Fibroblast of gingiva (primary cell): ENCODE measurements at regions not wholly inside any gene's neighbourhood (a gene's known extent, or its start where the extent isn't known, plus 50 kb on each side); places are given as distances from the start of the nearest gene placed in this dataset.
"Not testable (repeated sequence)": the region's sequence is repeated elsewhere in the genome, so short reads cannot be mapped to it uniquely, and the experiment has no call there.

Experiments
- DNase-seq: peaks from one replicate; pipeline ENCODE4 v3.0.0-alpha.2; 2011; ENCODE audit warnings: low read depth

DNA sequence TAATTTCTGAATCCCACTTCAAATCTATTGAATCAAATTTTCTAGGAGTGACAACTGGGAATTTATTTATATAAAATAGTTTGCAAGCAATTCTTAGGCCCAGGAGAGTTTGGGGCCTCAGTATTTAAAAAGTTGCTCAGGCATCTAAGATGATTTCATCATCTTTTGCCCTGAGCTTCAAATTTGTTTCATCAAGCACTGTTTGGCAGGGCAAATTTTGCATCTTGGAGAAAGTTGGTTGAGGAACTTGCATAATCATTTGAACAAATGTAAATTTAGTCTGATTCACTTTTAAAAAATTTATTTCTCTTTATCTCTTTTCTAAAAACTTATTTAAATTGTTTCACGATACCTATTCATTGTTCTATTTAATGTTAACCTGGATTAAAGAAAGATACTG is 702.8 kb downstream of the SI start:
- peak; percentile 81 for DNase-seq

DNA sequence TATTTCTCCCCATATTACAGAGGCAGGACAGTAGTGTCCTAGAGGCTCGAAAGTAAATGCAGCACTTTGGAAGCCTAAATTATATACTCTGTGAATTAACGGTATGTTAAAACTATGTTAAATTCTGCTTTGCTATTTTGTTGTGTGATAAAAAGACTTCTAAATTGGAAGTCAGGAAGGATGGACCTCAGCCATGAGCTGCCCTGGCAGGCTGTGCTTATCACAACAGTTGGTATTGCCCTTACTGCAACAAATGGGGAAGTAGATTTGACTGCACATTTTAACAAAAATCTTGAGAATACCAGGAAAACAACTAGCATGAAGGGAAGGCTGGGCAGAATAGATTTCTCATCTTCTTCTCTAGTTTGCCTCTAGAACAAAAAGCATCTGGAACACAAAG is 706.6 kb downstream of the SI start:
- no peak for DNase-seq

DNA sequence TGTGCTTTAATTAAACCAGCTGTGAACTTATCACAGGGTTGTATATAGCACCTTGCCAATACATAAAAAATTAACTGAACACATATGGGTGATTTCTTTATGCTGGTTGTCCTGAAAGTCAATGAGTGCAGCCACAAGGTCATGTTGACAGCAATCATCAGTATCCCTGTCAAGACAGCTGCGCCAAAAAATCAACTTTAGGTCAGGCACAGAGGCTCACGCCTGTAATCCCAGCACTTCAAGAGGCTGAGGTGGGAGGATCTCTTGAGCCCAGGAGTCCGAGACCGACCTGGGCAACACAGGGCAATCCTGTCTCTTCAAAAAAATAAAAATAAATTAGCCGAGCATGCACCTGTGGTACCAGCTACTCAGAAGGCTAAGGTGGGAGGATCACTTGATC is 707.3 kb downstream of the SI start:
- no peak for DNase-seq

DNA sequence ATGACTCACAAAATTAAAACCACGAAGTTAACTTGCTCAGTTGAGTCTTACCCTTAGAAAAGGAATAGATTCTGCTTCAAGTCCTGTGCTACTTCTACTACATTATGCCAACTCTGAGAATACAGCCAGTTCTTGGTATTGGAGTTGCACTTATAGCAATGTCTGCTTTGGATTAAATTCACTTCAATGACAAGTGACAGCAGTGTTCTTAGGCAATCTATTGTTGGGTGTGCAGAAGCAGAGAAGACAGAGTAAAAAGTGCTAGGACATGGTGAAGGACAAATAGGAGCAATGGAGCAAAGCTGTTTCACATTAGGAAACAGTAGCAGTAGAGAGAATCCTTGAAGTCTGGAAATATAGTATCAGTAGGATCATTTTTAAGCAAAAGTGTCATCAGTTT is 713.1 kb downstream of the SI start:
- DNase-seq: peak; percentile 6

DNA sequence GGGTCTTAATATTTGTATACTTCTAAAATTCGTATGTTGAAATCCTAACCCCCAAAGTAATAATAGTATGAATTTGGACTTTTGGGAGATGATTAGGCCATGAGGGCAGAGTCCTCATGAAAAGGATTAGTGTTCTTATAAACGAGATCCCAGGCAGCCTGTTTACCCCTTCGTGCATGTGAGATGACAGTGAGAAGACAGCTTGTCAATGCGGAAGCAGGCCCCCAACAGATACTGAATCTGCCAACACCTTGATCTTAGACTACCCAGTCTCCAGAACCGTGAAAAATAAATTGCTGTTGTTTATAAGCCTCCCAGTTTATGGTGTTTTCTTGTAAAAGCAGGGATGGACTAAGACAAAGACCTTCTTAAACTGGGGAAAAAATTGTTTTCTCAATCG is 714.2 kb downstream of the SI start:
- DNase-seq: no peak

DNA sequence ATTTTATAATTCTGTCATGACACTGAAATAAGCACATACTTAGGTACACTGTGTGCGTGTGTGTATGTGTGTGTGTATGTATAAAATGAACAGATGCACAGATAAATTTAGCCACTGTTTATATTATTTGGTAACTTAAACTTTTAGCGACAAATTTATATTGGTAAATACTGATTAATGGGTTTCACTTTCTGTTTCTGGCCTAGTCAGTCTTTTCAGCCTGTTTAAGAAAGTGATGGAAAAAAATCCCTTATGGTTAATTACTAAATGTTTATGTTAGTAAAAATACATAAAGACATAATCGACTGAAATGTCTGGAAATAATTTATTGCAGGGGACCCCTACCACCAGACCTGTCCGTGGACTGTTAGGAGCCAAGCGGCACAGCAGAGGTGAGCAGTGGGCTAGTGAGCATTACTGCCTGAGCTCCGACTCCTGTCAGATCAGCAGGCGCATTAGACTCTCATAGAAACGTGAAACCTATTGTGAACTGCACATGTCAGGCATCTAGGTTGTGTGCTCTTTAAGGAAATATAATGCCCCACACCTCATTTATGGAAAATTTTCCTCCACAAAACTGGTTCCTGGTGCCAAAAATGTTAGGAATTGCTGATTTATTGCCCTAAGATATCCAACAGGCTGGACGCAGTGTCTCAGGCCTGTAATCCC is 717.4 kb downstream of the SI start:
- no peak for DNase-seq

DNA sequence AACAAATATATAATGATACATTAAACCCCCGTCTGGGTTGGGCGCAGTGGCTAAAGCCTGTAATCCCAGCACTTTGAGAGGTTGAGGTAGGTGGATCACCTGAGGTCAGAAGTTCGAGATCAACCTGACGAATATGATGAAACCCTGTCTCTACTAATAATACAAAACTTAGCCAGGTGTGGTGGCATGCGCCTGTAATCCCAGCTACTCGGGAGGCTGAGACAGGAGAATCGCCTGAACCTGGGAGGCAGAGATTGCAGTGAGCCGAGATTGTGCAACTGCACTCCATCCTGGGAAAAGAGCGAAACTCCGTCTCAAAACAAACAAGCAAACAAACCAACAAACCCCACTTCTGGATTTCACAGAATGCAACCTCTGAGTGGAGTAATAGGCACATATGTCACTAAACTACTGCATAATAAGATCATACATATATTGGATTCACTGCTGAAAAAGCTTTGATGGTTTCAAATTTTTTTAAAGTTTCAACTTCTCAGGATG is 718.2 kb downstream of the SI start:
- no peak for DNase-seq

DNA sequence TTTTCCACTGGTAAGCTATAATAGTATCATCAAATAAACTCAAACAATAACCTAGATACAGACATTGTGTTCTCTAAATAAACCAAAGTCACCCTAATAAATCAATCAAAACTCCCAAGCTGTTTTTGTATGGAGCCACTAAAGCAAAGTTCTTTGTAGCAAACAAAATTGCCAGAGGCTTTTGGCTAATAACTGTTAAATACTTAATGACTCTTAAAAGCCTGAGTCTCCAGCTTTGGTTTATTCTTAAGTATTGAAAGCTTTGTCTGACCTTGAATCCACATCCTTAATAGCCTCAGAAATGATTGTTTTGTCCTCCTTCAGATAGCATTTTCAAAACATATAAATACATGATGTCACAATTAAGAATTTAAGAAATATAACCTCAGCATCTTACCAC is 725.3 kb downstream of the SI start:
- no peak for DNase-seq

DNA sequence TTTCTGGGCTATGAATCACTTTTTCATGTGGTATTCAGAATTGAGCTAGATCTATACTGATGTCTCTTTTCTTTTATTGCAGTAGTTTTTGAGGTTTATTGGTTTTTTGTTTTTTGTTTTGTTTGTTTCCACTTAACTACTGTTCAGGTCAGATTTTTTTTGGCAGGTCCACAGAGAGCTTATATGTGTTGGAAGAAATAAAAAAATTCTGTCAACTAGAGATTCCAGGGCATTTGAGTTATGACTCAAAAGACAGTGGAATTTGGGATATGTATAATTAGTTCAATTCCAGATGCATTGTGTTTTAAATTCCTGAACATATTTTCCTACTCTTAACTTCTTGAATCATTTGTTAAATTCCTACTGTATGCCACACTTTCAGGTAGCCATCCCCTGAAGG is 727.2 kb downstream of the SI start:
- peak; percentile 45 for DNase-seq

DNA sequence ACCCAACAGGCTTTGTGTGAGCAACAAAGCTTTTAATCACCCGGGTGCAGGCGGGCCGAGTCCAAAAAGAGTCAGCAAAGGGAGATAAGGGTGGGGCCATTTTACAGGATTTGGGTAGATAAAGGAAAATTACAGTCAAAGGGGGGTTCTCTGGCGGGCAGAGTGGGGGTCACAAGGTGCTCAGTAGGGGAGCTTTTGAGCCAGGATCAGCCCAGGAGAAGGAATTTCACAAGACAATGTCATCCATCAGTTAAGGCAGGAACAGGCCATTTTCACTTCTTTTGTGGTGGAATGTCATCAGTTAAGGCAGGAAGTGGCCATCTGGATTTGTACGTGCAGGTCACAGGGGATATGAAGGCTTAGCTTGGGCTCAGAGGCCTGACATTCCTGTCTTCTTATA is 736.1 kb downstream of the SI start:
- not testable (repeated sequence) for DNase-seq

DNA sequence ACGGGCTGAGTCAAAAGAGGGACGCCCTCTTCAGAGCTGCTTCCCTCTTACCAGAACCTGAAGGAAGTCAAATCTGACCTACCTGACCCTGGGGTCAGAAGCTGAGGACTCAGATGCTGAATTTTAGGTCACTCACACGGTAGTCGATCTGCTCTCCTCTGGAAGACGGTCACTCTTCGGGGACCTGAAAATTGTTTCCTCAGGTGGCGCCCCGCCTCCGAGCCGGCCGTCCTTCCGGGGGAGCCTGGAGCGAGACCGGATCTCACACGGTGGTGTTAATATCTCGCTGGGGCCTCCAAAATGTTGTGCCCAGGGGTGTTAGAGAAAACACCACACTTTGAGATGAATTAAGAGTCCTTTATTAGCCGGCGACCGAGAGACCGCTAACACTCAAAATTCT is 737.2 kb downstream of the SI start:
- no peak for DNase-seq

DNA sequence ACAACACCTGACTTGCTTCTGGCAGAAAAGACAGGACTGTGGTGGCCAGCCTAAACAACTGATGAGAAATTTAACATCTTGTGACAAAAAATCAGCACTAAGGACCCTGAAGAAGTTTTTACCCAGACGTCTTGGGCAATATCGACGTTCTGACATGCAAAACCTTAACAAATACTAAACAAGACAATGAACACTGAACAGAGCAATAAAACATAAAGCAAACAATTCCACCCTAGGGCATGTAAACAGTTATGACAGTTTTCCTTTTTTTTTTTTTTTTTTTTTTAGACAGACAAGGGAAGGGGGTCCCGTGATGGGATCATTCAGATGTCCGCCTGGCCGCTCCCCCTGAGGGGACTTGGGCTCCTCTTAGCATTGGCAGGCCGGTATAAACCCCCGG is 738.0 kb downstream of the SI start:
- DNase-seq: no peak

DNA sequence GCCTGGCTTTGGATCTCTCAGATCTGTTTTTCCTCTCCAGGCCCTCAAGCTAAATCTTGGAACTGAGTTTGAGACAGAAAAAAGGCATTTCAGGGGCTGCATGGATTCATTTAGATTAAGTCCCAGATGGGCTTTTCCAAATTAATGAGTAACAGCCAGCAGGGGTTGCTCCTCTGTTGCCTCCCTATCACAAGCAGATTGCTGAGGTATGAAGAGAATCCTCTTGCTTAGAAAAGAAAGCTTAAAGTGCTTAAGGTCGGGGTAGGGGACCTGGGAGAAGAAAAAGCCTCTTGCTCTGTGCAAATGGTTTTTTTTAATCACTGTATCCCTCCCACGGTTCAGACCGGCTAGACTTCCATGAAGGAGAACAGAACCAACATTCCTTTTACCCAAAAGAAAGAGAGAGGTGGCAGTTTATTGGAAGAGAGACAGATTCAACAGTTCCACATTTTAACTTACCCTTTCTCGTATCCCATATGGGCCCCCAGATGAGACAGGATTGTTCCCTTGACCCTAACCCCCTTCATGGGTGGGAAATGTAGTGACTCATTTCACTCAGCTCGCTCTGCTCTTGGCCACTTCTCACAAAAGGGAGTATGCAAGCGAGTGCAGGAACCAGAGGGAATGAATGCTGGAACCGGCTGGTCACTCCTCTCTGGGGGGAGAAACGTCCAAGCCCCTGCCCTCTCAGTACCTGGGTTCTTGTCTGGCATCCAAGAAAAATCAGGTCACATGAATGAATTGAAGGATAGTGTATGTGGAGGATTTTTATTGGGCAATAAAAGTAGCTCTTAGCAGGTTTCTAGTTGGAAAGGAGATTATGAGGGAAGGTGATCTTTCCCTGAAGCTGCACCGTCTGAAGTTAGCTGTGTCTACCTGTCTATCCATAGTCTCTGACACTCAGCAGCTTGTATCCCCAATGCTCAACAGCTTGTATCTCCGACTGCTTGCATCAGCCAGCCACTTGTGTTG is 745.2 kb downstream of the SI start:
- peak; percentile 8 for DNase-seq

DNA sequence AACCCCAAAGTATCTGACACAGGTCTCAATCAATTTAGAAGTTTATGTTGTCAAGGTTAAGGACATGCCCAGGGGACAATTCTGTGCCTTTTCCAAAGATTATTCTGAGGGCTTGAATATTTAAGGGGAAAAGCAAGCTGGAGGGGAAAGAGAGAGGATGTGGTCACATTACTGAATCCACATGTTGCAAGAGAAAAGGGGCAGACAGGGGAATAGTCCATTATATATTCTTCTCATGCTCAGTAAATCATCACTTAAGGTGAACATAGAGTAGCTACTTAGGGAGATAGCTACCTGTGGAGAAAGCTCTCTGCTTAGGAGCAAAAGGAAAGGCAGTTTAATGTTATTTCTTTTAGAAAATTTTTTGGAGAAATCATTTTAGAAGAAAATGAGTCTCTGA is 751.6 kb downstream of the SI start:
- no peak for DNase-seq

DNA sequence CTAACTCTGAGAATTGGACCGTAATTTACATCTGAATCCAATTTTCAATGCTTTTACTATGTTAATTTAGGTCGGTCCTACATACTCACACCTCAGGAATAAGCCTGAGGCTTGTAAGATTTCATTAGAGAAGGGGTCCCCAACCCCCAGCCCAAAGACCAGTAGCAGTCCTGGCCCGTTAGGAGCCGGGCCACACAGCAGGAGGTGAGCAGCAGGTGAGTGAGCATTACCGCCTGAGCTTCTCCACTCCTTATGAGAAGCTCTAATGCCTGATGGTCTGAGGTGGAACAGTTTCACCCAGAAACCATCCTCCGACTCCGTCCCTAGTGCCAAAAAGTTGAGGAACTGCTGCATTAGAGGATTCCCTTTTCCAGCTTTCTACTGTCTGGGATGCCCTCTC is 757.3 kb downstream of the SI start:
- no peak for DNase-seq

DNA sequence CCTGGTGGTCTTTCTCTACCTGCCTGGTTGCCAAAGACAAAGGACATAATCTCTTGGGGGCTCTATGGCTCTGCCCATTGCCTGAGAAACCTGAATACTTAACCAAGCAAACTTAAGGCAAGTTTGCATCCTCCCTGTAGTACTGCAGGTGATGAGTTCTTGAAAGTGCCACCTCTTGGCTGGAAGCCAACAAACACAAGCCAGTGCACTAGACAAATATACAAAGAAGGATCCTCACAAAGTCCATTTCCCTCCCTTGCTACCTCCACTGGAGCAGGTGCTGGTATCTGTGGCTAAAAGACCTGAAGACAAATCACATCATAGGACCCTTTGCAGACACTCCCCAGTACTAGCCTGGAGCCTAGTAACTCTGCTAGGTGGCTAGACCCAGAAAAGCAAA is 772.3 kb downstream of the SI start:
- DNase-seq: no peak

DNA sequence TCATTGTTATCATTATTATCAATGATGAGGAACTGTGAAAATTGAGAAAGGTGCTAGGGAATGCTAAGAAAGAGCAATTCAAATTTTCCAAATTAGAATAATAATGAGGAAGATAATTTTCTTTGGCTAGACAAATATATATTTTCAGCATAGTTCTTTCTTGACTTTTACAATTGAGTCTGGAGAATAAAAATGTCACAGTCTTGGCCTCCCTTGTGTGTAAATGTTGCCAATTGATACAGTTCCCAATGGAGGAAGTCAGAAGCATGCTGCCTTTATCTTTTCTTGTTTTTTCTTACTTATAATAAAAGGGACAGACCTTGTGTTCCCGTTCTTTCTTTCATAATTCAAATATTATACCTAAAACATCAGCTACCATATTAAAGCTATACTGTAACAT is 774.4 kb downstream of the SI start:
- DNase-seq: no peak

DNA sequence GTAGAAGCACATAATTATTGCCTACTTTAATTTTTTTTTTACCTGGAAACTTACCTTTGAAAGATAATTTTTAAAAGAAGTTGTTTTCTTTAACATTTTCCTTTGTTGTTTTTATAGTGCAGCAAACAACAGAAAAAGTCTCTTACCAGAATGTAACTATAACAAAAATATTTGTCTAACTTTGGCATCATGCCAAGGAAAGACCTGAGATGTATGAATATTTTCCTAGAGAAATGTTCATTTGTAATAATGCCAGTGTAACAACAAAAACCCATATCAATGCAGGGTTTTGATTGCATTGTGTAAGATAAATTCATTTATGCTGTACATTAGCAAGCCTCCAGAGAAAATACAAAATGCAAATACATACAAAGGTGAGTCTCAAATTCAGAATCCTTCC is 775.7 kb downstream of the SI start:
- no peak for DNase-seq

DNA sequence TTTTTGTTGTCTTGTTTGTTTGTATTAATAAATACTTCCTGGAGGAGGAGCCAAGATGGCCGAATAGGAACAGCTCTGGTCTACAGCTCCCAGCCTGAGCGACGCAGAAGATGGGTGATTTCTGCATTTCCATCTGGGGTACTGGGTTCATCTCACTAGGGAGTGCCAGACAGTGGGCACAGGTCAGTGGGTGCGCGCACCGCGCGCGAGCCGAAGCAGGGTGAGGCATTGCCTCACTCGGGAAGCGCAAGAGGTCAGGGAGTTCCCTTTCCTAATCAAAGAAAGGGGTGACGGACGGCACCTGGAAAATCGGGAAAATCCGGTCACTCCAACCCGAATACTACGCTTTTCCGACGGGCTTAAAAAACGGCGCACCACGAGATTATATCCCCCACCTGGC is 786.8 kb downstream of the SI start:
- not testable (repeated sequence) for DNase-seq

DNA sequence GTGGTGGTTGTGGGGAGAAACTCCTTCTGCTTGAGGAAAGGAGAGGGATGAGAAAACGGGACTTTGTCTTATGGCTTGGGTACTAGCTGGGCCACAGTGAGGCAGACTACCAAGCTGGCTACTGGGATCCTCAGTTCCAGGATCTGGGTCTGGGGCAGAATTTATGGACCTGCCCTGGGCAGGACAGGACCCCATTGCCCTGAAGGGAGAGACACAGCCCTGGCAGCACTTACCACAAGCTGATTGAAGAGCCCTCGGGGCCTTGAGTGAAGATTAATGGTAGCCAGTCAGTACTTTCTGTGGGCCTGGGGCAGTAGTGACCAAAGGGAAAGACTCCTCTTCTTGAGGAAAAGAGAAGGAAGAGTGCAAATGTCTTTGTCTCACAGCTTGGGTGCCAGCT is 799.7 kb downstream of the SI start:
- no peak for DNase-seq

DNA sequence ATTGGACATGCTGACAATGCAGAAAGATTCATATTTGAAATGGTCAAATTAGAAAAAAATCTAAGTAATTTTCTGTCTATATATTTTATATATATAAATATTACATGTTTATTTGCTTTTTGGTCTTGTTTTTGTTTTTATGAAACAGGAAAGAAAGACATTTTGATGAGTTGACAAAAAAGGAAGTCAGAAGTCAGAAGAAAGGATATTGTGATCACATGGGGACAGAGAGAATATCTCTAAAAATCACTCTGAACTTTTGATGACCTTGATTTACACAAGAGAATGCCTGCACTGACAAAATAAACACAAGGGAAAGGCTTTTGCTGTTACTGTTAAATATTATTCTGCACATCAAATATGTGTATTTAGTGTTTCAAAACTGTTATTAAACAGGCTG is 811.2 kb downstream of the SI start:
- no peak for DNase-seq

DNA sequence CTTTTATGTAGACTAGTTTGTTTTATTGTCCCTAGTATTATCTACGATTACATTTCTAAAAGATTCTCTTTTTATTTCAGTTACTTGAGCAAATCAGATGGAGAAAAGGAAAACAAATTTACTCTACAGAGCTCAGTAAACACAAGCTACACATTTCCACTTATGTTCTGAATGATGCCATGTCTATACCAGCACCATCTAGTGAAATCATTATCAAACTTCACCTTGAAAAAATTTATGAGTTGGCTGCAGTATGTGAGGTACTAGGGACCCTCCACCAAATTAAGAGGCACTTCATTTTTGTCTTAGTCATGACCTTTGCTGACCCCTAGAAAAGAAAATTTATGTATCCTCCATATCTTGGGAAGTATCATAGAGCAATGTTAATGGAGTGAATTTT is 827.4 kb downstream of the SI start:
- no peak for DNase-seq

DNA sequence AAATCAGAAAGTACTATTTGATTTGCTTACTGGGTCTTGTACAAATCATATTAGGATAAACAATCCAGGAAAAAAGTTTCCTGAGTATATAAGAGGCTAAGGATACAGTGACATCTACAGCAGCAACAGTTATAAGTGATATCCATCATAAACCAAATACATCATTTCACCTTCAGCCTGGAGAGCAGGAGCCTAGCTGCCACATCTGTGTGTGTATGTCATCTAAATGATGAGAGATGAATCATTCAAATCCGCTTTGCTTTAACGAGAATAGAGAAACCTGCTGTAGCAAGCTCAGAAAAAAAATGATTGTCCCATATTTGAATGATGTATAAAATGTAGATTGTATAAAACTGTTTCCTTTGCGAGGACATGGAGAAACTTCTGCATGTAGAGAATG is 841.4 kb downstream of the SI start:
- DNase-seq: no peak
